Fibroblast of lung (primary cell): ENCODE measurements at regions not wholly inside any gene's neighbourhood (a gene's known extent, or its start where the extent isn't known, plus 50 kb on each side); places are given as distances from the start of the nearest gene placed in this dataset.

Source experiments
- EZH2 ChIP-seq: IDR thresholded peaks from 2 replicates; pipeline ENCODE4 v1.5.1; 2012; ENCODE audit warnings: low read length, control low read depth, mild to moderate bottlenecking; ENCODE audit errors: missing control alignments
- TF ChIP-seq, protein P1 (sequence below), 2 donors: IDR thresholded peaks in 1 of 2; conservative IDR thresholded peaks in 1 of 2; 1 replicate in 1 of 2; 2 replicates in 1 of 2; pipeline ENCODE4 v1.5.1; 2011 to 2012; ENCODE audit warnings: low read length in 2 of 2, control low read depth in 1 of 2, inconsistent platforms in 1 of 2, low read depth in 1 of 2, mild to moderate bottlenecking in 1 of 2

DNA sequence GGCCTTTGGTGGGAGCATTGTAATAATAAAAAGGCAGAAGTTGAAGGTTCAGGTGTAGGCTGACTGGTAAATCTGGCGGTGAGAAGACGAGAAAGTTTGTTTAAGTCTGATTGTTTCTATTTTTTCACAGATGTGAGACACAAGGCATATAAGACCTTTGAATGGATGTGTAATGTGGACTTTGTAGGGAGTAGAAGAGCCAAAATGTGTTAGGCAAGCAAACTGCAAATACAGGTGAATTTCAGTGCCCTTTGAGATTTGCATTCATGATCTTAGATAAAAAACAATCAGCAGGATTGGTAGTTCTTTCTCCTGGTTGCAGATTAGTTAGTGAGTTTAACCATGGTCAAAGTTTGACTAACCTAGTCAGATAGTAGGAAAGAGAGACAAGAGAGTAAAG lies 238.9 kb downstream of the FRK start:
- no peak for TF ChIP-seq EZH2
- TF ChIP-seq, protein P1, sequence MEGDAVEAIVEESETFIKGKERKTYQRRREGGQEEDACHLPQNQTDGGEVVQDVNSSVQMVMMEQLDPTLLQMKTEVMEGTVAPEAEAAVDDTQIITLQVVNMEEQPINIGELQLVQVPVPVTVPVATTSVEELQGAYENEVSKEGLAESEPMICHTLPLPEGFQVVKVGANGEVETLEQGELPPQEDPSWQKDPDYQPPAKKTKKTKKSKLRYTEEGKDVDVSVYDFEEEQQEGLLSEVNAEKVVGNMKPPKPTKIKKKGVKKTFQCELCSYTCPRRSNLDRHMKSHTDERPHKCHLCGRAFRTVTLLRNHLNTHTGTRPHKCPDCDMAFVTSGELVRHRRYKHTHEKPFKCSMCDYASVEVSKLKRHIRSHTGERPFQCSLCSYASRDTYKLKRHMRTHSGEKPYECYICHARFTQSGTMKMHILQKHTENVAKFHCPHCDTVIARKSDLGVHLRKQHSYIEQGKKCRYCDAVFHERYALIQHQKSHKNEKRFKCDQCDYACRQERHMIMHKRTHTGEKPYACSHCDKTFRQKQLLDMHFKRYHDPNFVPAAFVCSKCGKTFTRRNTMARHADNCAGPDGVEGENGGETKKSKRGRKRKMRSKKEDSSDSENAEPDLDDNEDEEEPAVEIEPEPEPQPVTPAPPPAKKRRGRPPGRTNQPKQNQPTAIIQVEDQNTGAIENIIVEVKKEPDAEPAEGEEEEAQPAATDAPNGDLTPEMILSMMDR (conservative IDR thresholded peaks at IDR 0.05 in 1 of 2, IDR thresholded peaks at IDR 0.05 in 1 of 2; ENCODE audit: low read depth in 1 of 2, low read length in 2 of 2): no peak
